HEK293 (cell line): ENCODE measurements at regions not wholly inside any gene's neighbourhood (a gene's known extent, or its start where the extent isn't known, plus 50 kb on each side); places are given as distances from the start of the nearest gene placed in this dataset.

Experiments used
- CTCF ChIA-PET: fragments of 350-600 bp; formaldehyde crosslinking; extraction: SDS; loops from one replicate; lab custom pipeline; 2021; ENCODE audit warnings: antibody characterized with exemption; lab: Yijun Ruan, JAX
- POLR2A ChIA-PET: fragments of 300-600 bp; formaldehyde crosslinking; extraction: SDS; loops from one replicate; lab custom pipeline; 2020; ENCODE audit warnings: antibody characterized with exemption, inconsistent platforms; lab: Yijun Ruan, JAX
- H3K27ac ChIP-seq: fragments of 200-500 bp; sonication (Bioruptor generic); 2 replicates; pipeline ENCODE4 v1.5.1; 2014; ENCODE audit warnings: low read depth, low read length, control low read depth, inconsistent platforms; ENCODE audit errors: extremely low read depth
- H3K36me3 ChIP-seq, 2 experiments: fragments of 200-500 bp in 1 of 2; sonication (Bioruptor generic) in 1 of 2; 1 replicate in 1 of 2; 2 replicates in 1 of 2; pipeline ENCODE4 v1.5.1; 2014 to 2017; ENCODE audit warnings: inconsistent platforms in 2 of 2, low read length in 2 of 2; ENCODE audit not compliant: control insufficient read depth in 2 of 2, insufficient read depth in 1 of 2
- H3K4me1 ChIP-seq: fragments of 200-500 bp; sonication (Bioruptor generic); 2 replicates; pipeline ENCODE4 v1.5.1; 2014; ENCODE audit warnings: mild to moderate bottlenecking, low read length, inconsistent platforms; ENCODE audit not compliant: control insufficient read depth, insufficient read depth
- H3K4me3 ChIP-seq: 2 replicates; pipeline ENCODE4 v1.5.1; 2011; ENCODE audit warnings: low read depth, mild to moderate bottlenecking, control low read depth, low read length, moderate library complexity
- H3K9me3 ChIP-seq: fragments of 200-500 bp; sonication (Bioruptor generic); 2 replicates; pipeline ENCODE4 v1.5.1; 2014; ENCODE audit warnings: low read depth, low read length, inconsistent platforms; ENCODE audit not compliant: control insufficient read depth, insufficient read depth
- GLI4 ChIP-seq: fragments of 450-650 bp; formaldehyde crosslinking; IDR thresholded peaks from 2 replicates; pipeline ENCODE4 v1.5.1; 2016; ENCODE audit warnings: missing biosample characterization, missing genetic modification characterization
- PRDM6 ChIP-seq: fragments of 450-650 bp; formaldehyde crosslinking; IDR thresholded peaks from 2 replicates; pipeline ENCODE4 v1.5.1; 2017; ENCODE audit warnings: missing biosample characterization, missing genetic modification characterization
- REST ChIP-seq: fragments of 450-650 bp; formaldehyde crosslinking; IDR thresholded peaks from 2 replicates; pipeline ENCODE4 v1.5.1; 2016; ENCODE audit warnings: missing biosample characterization, missing genetic modification characterization
- SCRT2 ChIP-seq: fragments of 450-650 bp; formaldehyde crosslinking; IDR thresholded peaks from 2 replicates; pipeline ENCODE4 v1.5.1; 2016; ENCODE audit warnings: missing biosample characterization, missing genetic modification characterization
- TCF7L2 ChIP-seq: IDR thresholded peaks from 2 replicates; pipeline ENCODE4 v1.6.1; 2011; ENCODE audit warnings: low read depth, mild to moderate bottlenecking, inconsistent platforms, low read length, moderate library complexity, borderline replicate concordance
- ZBTB44 ChIP-seq: fragments of 450-650 bp; IDR thresholded peaks from 2 replicates; pipeline ENCODE4 v1.5.1; 2018; ENCODE audit warnings: missing biosample characterization, mild to moderate bottlenecking, missing genetic modification characterization
- ZBTB6 ChIP-seq: fragments of 450-650 bp; formaldehyde crosslinking; IDR thresholded peaks from 2 replicates; pipeline ENCODE4 v1.5.1; 2017; ENCODE audit warnings: missing biosample characterization, missing genetic modification characterization
- ZBTB7A ChIP-seq: fragments of 450-650 bp; formaldehyde crosslinking; IDR thresholded peaks from 2 replicates; pipeline ENCODE4 v1.5.1; 2016; ENCODE audit warnings: low read depth, missing biosample characterization, missing genetic modification characterization
- ZNF146 ChIP-seq: fragments of 450-650 bp; formaldehyde crosslinking; IDR thresholded peaks from 2 replicates; pipeline ENCODE4 v1.5.1; 2016; ENCODE audit warnings: missing biosample characterization, missing genetic modification characterization
- ZNF366 ChIP-seq: fragments of 450-650 bp; formaldehyde crosslinking; conservative IDR thresholded peaks from 2 replicates; pipeline ENCODE4 v1.5.1; 2016; ENCODE audit warnings: missing biosample characterization, missing genetic modification characterization
- ZNF660 ChIP-seq: fragments of 450-650 bp; IDR thresholded peaks from 2 replicates; pipeline ENCODE4 v1.5.1; 2018; ENCODE audit warnings: missing biosample characterization, mild to moderate bottlenecking, missing genetic modification characterization
- ZNF747 ChIP-seq: fragments of 450-650 bp; formaldehyde crosslinking; IDR thresholded peaks from 2 replicates; pipeline ENCODE4 v1.5.1; 2016; ENCODE audit warnings: missing biosample characterization, missing genetic modification characterization
- ZNF768 ChIP-seq: fragments of 450-650 bp; formaldehyde crosslinking; IDR thresholded peaks from 2 replicates; pipeline ENCODE4 v1.5.1; 2018; ENCODE audit warnings: missing biosample characterization, mild to moderate bottlenecking, missing genetic modification characterization

- H3K9me3 ChIP-seq, result no peaks in the 10 kb centered on the region
- H3K36me3 ChIP-seq, result no peaks in the 10 kb centered on the region
- TF ChIP-seq ZNF660 (tag by site-specific recombination), result no peak
- TF ChIP-seq PRDM6 (tag by site-specific recombination), result no peak
- TF ChIP-seq SCRT2, result peak; percentile 60; the same call in 1 of the 2 replicates
- no peak for TF ChIP-seq ZNF366 (tag by site-specific recombination)
- TF ChIP-seq REST (tag by site-specific recombination), result no peak
- H3K27ac ChIP-seq, result no peak overlapping the region
- ChIA-PET POLR2A (no interaction called here), CTCF (no interaction called here)
- H3K4me3 ChIP-seq, result no peak overlapping the region
- H3K4me1 ChIP-seq, result no peaks in the 10 kb centered on the region
These were observed 256.7 kb upstream of the IGFBP3 start for GRCh38 chr7:46177821-46178220.

GRCh38 chr7:46175221-46175620, 254.1 kb upstream of the IGFBP3 start:
- CTCF ChIA-PET, result no interaction called here
- TF ChIP-seq ZNF747 (tag by site-specific recombination), result no peak
- TF ChIP-seq PRDM6 (tag by site-specific recombination), result no peak
- TF ChIP-seq GLI4 (tag by site-specific recombination), result no peak
- TF ChIP-seq ZNF768, result no peak
- TF ChIP-seq ZBTB6 (tag by site-specific recombination), result no peak
- TF ChIP-seq ZNF146 (tag by site-specific recombination), result no peak
- TF ChIP-seq ZBTB44 (tag by site-specific recombination), result no peak
- no peak for TF ChIP-seq TCF7L2
- no peak for TF ChIP-seq ZBTB7A (tag by site-specific recombination)
- TF ChIP-seq, all 188 proteins: peak for 0
- no peaks in the 10 kb centered on the region for H3K36me3 ChIP-seq
- H3K4me3 ChIP-seq, result no peak overlapping the region
- POLR2A ChIA-PET, result no interaction called here
- H3K27ac ChIP-seq, result no peak overlapping the region
- no peaks in the 10 kb centered on the region for H3K4me1 ChIP-seq
- H3K9me3 ChIP-seq, result no peaks in the 10 kb centered on the region
